ENCODE measurements at regions not wholly inside any gene's neighbourhood (a gene's known extent, or its start where the extent isn't known, plus 50 kb on each side); places are given as distances from the start of the nearest gene placed in this dataset.

DNA sequence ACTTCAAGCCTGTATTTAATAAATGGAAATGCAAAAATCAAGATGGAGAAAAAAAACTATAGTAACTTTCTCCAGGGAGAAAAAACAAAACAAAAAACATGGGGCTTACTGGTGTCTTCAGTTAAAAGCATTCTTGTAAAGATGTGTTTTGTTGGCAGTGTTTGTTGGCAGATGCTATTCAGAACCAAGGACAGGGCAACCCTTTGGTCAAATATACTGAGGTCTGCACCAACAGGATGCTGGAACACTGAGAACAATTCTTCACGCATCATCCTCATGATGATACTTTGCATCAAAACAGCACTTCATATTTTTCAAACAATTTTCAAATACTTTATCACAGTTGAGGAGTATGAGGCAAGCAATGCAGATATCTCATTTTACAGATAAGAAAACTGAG lies 63.7 kb upstream of the CBLN4 start (continued):
- TF ChIP-seq SREBF2 (IDR thresholded peaks at IDR 0.05) (no peak), RNF2 (IDR thresholded peaks at IDR 0.05; ENCODE audit: borderline replicate concordance, low read depth) (no peak)

DNA sequence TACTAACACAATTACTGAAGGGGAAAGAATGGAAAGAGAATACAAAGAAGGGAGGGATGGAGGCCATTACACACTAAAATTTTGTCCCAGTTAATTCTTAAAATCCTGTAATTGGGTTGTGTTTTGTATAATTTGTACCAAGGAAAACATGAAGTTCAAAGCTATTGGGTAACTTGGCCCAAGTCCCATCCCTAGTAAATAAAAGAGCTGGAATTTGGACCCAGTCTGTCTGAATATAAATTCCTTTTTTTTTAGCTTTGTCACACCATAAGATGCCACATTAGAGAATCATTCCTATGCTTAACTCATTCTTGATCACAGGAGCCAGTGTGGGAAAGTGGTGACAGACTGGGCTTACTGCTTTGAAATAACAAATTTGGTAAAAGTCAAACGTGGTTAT lies 66.8 kb upstream of the CBLN4 start:
- TF ChIP-seq, protein P1, sequence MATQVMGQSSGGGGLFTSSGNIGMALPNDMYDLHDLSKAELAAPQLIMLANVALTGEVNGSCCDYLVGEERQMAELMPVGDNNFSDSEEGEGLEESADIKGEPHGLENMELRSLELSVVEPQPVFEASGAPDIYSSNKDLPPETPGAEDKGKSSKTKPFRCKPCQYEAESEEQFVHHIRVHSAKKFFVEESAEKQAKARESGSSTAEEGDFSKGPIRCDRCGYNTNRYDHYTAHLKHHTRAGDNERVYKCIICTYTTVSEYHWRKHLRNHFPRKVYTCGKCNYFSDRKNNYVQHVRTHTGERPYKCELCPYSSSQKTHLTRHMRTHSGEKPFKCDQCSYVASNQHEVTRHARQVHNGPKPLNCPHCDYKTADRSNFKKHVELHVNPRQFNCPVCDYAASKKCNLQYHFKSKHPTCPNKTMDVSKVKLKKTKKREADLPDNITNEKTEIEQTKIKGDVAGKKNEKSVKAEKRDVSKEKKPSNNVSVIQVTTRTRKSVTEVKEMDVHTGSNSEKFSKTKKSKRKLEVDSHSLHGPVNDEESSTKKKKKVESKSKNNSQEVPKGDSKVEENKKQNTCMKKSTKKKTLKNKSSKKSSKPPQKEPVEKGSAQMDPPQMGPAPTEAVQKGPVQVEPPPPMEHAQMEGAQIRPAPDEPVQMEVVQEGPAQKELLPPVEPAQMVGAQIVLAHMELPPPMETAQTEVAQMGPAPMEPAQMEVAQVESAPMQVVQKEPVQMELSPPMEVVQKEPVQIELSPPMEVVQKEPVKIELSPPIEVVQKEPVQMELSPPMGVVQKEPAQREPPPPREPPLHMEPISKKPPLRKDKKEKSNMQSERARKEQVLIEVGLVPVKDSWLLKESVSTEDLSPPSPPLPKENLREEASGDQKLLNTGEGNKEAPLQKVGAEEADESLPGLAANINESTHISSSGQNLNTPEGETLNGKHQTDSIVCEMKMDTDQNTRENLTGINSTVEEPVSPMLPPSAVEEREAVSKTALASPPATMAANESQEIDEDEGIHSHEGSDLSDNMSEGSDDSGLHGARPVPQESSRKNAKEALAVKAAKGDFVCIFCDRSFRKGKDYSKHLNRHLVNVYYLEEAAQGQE (IDR thresholded peaks at IDR 0.05) = no peak
- TF ChIP-seq TP53 (CRISPR knock-in tag; IDR thresholded peaks at IDR 0.05) (no peak), E2F6 (IDR thresholded peaks at IDR 0.05; ENCODE audit: borderline replicate concordance, low read depth) (no peak), ZNF302 (CRISPR knock-in tag; IDR thresholded peaks at IDR 0.05) (no peak), HES2 (IDR thresholded peaks at IDR 0.05) (no peak), JUNB (IDR thresholded peaks at IDR 0.05) (no peak), ZSCAN20 (CRISPR knock-in tag; IDR thresholded peaks at IDR 0.05) (no peak), BCL3 (IDR thresholded peaks at IDR 0.05) (no peak), JUN (IDR thresholded peaks at IDR 0.05) (no peak), RCOR1 (IDR thresholded peaks at IDR 0.05; ENCODE audit: low read depth, low read length) (no peak), KDM1A (IDR thresholded peaks at IDR 0.05; ENCODE audit: low read depth) (no peak), PHF8 (IDR thresholded peaks at IDR 0.05; ENCODE audit: borderline replicate concordance, low read depth) (no peak), RAD21 (conservative IDR thresholded peaks at IDR 0.05 in 1 of 2, IDR thresholded peaks at IDR 0.05 in 1 of 2) (no peak), MAZ (IDR thresholded peaks at IDR 0.05; ENCODE audit: borderline replicate concordance, low read depth, low read length) (no peak)
- TF ChIP-seq, protein P2, sequence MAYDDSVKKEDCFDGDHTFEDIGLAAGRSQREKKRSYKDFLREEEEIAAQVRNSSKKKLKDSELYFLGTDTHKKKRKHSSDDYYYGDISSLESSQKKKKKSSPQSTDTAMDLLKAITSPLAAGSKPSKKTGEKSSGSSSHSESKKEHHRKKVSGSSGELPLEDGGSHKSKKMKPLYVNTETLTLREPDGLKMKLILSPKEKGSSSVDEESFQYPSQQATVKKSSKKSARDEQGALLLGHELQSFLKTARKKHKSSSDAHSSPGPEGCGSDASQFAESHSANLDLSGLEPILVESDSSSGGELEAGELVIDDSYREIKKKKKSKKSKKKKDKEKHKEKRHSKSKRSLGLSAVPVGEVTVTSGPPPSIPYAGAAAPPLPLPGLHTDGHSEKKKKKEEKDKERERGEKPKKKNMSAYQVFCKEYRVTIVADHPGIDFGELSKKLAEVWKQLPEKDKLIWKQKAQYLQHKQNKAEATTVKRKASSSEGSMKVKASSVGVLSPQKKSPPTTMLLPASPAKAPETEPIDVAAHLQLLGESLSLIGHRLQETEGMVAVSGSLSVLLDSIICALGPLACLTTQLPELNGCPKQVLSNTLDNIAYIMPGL (CRISPR knock-in tag; IDR thresholded peaks at IDR 0.05; ENCODE audit: borderline replicate concordance) = no peak
- TF ChIP-seq, protein P3, sequence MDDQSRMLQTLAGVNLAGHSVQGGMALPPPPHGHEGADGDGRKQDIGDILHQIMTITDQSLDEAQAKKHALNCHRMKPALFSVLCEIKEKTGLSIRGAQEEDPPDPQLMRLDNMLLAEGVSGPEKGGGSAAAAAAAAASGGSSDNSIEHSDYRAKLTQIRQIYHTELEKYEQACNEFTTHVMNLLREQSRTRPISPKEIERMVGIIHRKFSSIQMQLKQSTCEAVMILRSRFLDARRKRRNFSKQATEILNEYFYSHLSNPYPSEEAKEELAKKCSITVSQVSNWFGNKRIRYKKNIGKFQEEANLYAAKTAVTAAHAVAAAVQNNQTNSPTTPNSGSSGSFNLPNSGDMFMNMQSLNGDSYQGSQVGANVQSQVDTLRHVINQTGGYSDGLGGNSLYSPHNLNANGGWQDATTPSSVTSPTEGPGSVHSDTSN (IDR thresholded peaks at IDR 0.05) = no peak
- Histone ChIP-seq H3K4me2 (no peak overlapping the region), H3K27ac (no peak overlapping the region), H3K4me1 (no peaks in the 10 kb centered on the region), H3K9me3 (no peaks in the 10 kb centered on the region), H3K4me3 (no peak overlapping the region)
- ATAC-seq = no peak
- DNase-seq (ENCODE audit: low read depth in 1 of 2, low spot score in 1 of 2) = no peak
- ChIA-PET POLR2A (no interaction called here), CTCF (no interaction called here)
- 4% methylated on average over 1 of the region's 1 CpG for WGBS (ENCODE audit: missing lambda C conversion rate)
- FAIRE-seq = no peak

Data from A549 (cell line).